Kidney epithelial cell (primary cell): ENCODE measurements at regions not wholly inside any gene's neighbourhood (a gene's known extent, or its start where the extent isn't known, plus 50 kb on each side); places are given as distances from the start of the nearest gene placed in this dataset.

Source experiments
- DNase-seq: peaks from one replicate; pipeline ENCODE4 v3.0.0-alpha.2; 2010; ENCODE audit warnings: low read depth
- H3K27me3 ChIP-seq: 2 replicates; pipeline ENCODE4 v1.6.0; 2011; ENCODE audit warnings: low read length; ENCODE audit not compliant: control insufficient read depth, insufficient read depth
- H3K36me3 ChIP-seq: 2 replicates; pipeline ENCODE4 v1.5.1; 2011; ENCODE audit warnings: low read length; ENCODE audit not compliant: control insufficient read depth, insufficient read depth
- H3K4me3 ChIP-seq: 2 replicates; pipeline ENCODE4 v1.5.1; 2011; ENCODE audit warnings: low read depth, mild to moderate bottlenecking, control low read depth, low read length
- TF ChIP-seq, protein P1 (sequence below): IDR thresholded peaks from 2 replicates; pipeline ENCODE4 v1.5.1; 2011; ENCODE audit warnings: mild to moderate bottlenecking, moderate library complexity, low read length, control low read depth, inconsistent platforms; ENCODE audit not compliant: insufficient read depth, poor library complexity, severe bottlenecking

DNA sequence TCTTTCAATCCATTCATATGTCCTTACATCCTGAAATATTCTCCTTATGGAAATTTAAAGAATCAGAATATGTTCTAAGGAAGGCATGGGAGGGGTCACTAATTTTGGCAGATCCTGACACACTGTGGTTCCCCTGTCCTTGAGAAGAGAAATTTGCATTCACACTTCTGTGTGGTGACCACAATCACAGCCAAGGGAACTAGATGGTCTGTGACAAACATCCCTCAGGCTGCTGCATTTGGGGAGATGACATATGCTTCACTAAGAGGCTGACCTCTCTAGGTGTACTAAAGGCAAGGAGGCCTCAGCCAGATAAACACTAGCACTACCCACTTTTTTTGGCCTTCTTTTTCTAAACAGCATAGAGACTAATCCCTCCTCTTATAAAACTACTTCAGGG, 129.6 kb downstream of the MREG start:
- TF ChIP-seq, protein P1, sequence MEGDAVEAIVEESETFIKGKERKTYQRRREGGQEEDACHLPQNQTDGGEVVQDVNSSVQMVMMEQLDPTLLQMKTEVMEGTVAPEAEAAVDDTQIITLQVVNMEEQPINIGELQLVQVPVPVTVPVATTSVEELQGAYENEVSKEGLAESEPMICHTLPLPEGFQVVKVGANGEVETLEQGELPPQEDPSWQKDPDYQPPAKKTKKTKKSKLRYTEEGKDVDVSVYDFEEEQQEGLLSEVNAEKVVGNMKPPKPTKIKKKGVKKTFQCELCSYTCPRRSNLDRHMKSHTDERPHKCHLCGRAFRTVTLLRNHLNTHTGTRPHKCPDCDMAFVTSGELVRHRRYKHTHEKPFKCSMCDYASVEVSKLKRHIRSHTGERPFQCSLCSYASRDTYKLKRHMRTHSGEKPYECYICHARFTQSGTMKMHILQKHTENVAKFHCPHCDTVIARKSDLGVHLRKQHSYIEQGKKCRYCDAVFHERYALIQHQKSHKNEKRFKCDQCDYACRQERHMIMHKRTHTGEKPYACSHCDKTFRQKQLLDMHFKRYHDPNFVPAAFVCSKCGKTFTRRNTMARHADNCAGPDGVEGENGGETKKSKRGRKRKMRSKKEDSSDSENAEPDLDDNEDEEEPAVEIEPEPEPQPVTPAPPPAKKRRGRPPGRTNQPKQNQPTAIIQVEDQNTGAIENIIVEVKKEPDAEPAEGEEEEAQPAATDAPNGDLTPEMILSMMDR: no peak

DNA sequence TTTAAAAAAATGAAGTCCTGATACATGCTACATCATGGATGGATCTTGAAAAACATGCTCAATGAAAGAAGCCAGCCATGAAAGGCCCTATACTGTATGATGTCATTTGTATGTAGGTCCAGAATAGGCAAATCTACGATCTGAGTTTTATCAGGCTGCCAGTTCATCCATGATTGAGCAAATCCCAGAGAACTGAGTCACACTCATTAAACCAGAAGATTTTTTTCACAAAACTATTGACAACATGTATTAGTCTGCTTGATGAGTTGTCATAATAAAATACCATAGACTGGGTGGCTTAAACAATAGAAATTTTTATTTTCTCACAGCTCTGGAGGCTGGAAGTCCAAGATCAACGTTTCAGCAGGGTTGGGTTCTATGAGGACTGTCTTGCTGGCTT, 130.7 kb downstream of the MREG start:
- no peak overlapping the region for H3K4me3 ChIP-seq
- H3K36me3 ChIP-seq: no peaks in the 10 kb centered on the region
- TF ChIP-seq, protein P1: no peak
- H3K27me3 ChIP-seq: no peaks in the 10 kb centered on the region
- DNase-seq: no peak

More for the DNA sequence above, 129.6 kb downstream of the MREG start:
- no peaks in the 10 kb centered on the region for H3K36me3 ChIP-seq
- H3K4me3 ChIP-seq: no peak overlapping the region
- no peaks in the 10 kb centered on the region for H3K27me3 ChIP-seq
- no peak for DNase-seq

DNA sequence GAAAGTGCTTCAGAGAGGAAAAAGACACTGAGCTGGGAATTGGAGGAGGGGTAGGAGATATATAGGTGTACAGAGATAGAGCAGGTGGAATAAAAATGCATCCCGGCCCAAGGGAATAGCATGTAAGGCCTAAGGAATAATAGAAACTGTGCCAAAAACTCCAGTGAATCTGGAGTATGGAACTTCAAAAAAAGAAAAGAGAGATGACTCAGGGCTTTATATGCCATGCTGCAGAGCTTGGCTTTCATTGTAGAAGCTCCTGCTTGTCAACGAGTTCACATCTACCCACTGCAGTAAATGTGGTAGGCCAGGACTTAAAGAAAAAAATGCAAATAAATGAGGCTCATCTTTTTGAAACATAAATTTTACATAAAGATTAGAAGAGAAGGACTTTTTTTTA, 131.8 kb downstream of the MREG start:
- H3K27me3 ChIP-seq: no peaks in the 10 kb centered on the region
- no peak for DNase-seq
- H3K36me3 ChIP-seq: no peaks in the 10 kb centered on the region
- no peak overlapping the region for H3K4me3 ChIP-seq
- TF ChIP-seq, protein P1: no peak

DNA sequence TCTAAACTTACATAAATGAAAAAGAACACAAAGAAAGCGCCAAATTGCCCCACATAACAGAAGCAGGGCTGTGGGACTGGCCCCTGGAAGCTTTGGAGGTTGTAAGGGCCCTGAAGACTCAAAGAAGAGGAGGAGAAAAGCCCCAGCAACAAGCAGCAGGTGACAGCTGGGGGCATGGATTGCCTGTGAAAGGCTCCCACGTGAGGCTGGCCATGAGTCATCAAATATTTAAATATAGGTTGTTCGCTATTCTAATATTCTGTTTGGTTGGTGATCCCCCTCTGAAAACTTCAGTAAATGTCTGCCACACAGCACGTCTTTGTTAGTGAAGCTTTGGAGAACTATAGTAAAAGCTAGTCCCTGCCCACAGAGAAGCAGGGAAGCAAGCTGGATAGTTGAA, 132.4 kb downstream of the MREG start:
- H3K36me3 ChIP-seq: no peaks in the 10 kb centered on the region
- TF ChIP-seq, protein P1: no peak
- DNase-seq: no peak
- no peaks in the 10 kb centered on the region for H3K27me3 ChIP-seq
- H3K4me3 ChIP-seq: no peak overlapping the region

DNA sequence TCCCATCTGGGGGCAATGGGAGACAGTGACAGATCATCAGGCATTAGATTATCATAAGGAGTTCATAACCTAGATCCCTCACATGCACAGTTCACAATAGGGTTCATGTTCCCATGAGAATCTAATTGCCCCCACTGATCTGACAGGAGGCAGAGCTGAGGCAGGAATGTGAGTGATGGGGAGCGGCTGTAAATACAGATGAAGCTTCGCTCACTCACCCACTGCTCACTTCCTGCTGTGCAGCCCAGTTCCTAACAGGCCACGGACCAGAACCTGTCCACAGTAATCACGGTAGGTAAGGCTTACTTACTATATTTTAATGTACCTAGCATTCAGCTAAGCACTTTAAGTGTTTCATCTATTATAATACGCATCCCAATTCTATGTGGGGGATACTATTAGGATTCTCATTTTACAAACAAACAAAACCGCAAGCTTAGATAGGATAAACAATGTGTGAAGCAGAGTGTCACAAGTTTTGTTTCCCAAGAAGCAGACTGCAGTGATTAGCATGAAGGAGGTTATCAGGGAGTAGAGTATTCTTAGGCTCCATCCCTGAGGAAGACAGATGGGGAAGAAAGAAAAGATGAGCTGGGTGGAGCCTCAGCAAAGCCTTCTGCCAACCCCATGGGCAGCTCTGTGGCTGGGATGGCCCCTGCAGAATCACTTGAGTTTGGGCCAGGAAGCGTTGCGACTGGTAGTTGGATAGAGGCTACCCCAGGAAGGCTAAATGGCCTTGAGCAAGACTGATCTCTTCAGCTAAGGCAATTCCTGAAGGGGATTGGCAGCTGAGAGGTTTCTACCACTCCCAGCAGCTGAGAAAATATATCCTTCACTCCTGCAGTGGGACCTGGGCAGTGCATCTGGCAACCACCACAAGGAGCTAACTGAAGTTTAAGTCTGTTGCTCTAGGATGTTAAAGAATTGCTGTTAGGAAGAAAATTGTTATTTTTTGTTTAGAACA, 133.1 kb downstream of the MREG start:
- TF ChIP-seq, protein P1: no peak

More for the DNA sequence above, 133.1 kb downstream of the MREG start:
- no peak for DNase-seq
- Histone ChIP-seq H3K4me3 (no peak overlapping the region), H3K36me3 (no peaks in the 10 kb centered on the region), H3K27me3 (no peaks in the 10 kb centered on the region)
